H1 (cell line): ENCODE measurements at regions not wholly inside any gene's neighbourhood (a gene's known extent, or its start where the extent isn't known, plus 50 kb on each side); places are given as distances from the start of the nearest gene placed in this dataset.

ENCODE experiments used
- CTCF ChIA-PET: fragments of 300-600 bp; sonication (Branson Sonifier 250); formaldehyde crosslinking; loops from one replicate; lab custom pipeline; 2021; ENCODE audit not compliant: partially characterized antibody; lab: Charles Lee
- POLR2A ChIA-PET: fragments of 300-600 bp; sonication (Branson Sonifier 250); formaldehyde crosslinking; loops from one replicate; lab custom pipeline; 2021; ENCODE audit warnings: inconsistent platforms; ENCODE audit not compliant: partially characterized antibody; lab: Charles Lee
- DNase-seq, 2 experiments: peaks; one replicate each; pipeline versions ENCODE4 v3.0.0 to v3.0.0-alpha.2; 2010 to 2022; ENCODE audit warnings: low spot score in 2 of 2, low read depth in 1 of 2, mixed read lengths in 1 of 2
- FAIRE-seq: peaks from 2 replicates; lab custom pipeline; 2011; peaks lifted over from hg19 to GRCh38; lab: Jason Lieb, UNC
- H2AFZ ChIP-seq: 2 replicates; pipeline ENCODE4 v1.8.1; 2012; ENCODE audit warnings: low read length, inconsistent platforms
- H2AK5ac ChIP-seq: 2 replicates; pipeline ENCODE4 v1.6.1; 2013; ENCODE audit warnings: low read depth, low read length
- H2BK120ac ChIP-seq: replicated peaks from 2 replicates; pipeline ENCODE3; 2013; ENCODE audit warnings: low read depth, low read length, inconsistent platforms
- H2BK12ac ChIP-seq: 2 replicates; pipeline ENCODE4 v1.6.1; 2013; ENCODE audit warnings: low read depth, low read length
- H2BK15ac ChIP-seq: 2 replicates; pipeline ENCODE4 v1.6.1; 2013; ENCODE audit warnings: low read length
- H2BK20ac ChIP-seq: 2 replicates; pipeline ENCODE4 v1.6.1; 2013; ENCODE audit warnings: low read length
- H2BK5ac ChIP-seq: 2 replicates; pipeline ENCODE4 v1.6.1; 2013; ENCODE audit warnings: low read depth, low read length
- H3K14ac ChIP-seq: 2 replicates; pipeline ENCODE4 v1.6.1; 2013; ENCODE audit warnings: inconsistent platforms; ENCODE audit not compliant: insufficient read length
- H3K18ac ChIP-seq: 2 replicates; pipeline ENCODE4 v1.6.1; 2013; ENCODE audit warnings: low read length; ENCODE audit errors: extremely low read depth
- H3K23ac ChIP-seq: 2 replicates; pipeline ENCODE4 v1.6.1; 2013; ENCODE audit warnings: inconsistent platforms; ENCODE audit not compliant: insufficient read length
- H3K23me2 ChIP-seq: 2 replicates; pipeline ENCODE4 v1.6.1; 2013; ENCODE audit warnings: low read depth, low read length
- H3K27ac ChIP-seq: 2 replicates; pipeline ENCODE4 v1.6.1; 2011; ENCODE audit warnings: low read depth, low read length, inconsistent platforms
- H3K27me3 ChIP-seq, 4 experiments: replicated peaks in 1 of 4; 1 replicate in 1 of 4; 2 replicates in 3 of 4; pipeline versions ENCODE4 v1.6.1 to v1.8.1; 2011 to 2013; ENCODE audit warnings: low read length in 3 of 4, mild to moderate bottlenecking in 3 of 4, inconsistent platforms in 2 of 4, mixed read lengths in 2 of 4, moderate library complexity in 1 of 4; ENCODE audit not compliant: control insufficient read depth in 3 of 4, insufficient read depth in 3 of 4; ENCODE audit errors: extremely low read depth in 1 of 4
- H3K36me3 ChIP-seq, 4 experiments: 2 replicates each; pipeline versions ENCODE4 v1.6.1 to v1.8.1; 2011 to 2013; ENCODE audit warnings: mild to moderate bottlenecking in 4 of 4, low read length in 3 of 4, moderate library complexity in 2 of 4, control low read depth in 1 of 4, inconsistent platforms in 1 of 4; ENCODE audit not compliant: insufficient read depth in 4 of 4, control insufficient read depth in 2 of 4
- H3K4ac ChIP-seq: replicated peaks from 2 replicates; pipeline ENCODE3; 2013; ENCODE audit warnings: low read length, low read depth, mixed read lengths, inconsistent platforms; ENCODE audit not compliant: insufficient read length
- H3K4me1 ChIP-seq, 4 experiments: replicated peaks in 1 of 4; 1 replicate in 1 of 4; 2 replicates in 3 of 4; pipeline versions ENCODE4 v1.6.1 to v1.8.1; 2011 to 2013; ENCODE audit warnings: low read length in 3 of 4, inconsistent platforms in 2 of 4, mixed read lengths in 1 of 4; ENCODE audit not compliant: insufficient read depth in 4 of 4, control insufficient read depth in 3 of 4
- H3K4me2 ChIP-seq, 2 experiments: 2 replicates each; pipeline versions ENCODE4 v1.6.1 to v1.8.1; 2011 to 2013; ENCODE audit warnings: low read depth in 2 of 2, low read length in 2 of 2, control low read depth in 1 of 2, inconsistent platforms in 1 of 2, mild to moderate bottlenecking in 1 of 2; ENCODE audit not compliant: insufficient read depth in 1 of 2
- H3K4me3 ChIP-seq, 4 experiments: fragments of 200-600, 300-600 bp in 1 of 4; sonication (generic), shearing (Covaris generic), sonication (Bioruptor Twin) in 1 of 4; 2 replicates each; pipeline versions ENCODE4 v1.5.1 to v1.8.1; 2011 to 2016; ENCODE audit warnings: low read length in 4 of 4, low read depth in 3 of 4, control low read depth in 2 of 4, inconsistent platforms in 2 of 4, mild to moderate bottlenecking in 2 of 4, mixed read lengths in 1 of 4, moderate library complexity in 1 of 4; ENCODE audit not compliant: insufficient read depth in 2 of 4; ENCODE audit errors: extremely low read depth in 1 of 4
- H3K56ac ChIP-seq: replicated peaks from 2 replicates; pipeline ENCODE3; 2013; ENCODE audit warnings: low read depth, mild to moderate bottlenecking, mixed read lengths, low read length, inconsistent platforms; ENCODE audit not compliant: insufficient read length
- H3K79me1 ChIP-seq: 2 replicates; pipeline ENCODE4 v1.6.1; 2013; ENCODE audit warnings: low read depth, low read length, control low read depth
- H3K79me2 ChIP-seq, 2 experiments: 2 replicates each; pipeline versions ENCODE4 v1.6.1 to v1.8.1; 2012 to 2013; ENCODE audit warnings: low read length in 2 of 2, mild to moderate bottlenecking in 2 of 2, inconsistent platforms in 1 of 2; ENCODE audit not compliant: insufficient read depth in 2 of 2, control insufficient read depth in 1 of 2
- H3K9ac ChIP-seq, 4 experiments: replicated peaks in 1 of 4; 1 replicate in 1 of 4; 2 replicates in 3 of 4; pipeline versions ENCODE4 v1.6.1 to v1.8.1; 2011 to 2013; ENCODE audit warnings: low read depth in 3 of 4, low read length in 3 of 4, control low read depth in 2 of 4, mild to moderate bottlenecking in 2 of 4, moderate library complexity in 2 of 4, inconsistent platforms in 1 of 4; ENCODE audit errors: extremely low read depth in 1 of 4
- H3K9me3 ChIP-seq, 2 experiments: 2 replicates each; pipeline versions ENCODE4 v1.6.1 to v1.8.1; 2012 to 2013; ENCODE audit warnings: mild to moderate bottlenecking in 2 of 2, moderate library complexity in 2 of 2, control low read depth in 1 of 2, inconsistent platforms in 1 of 2, low read depth in 1 of 2, low read length in 1 of 2, mixed read lengths in 1 of 2; ENCODE audit not compliant: insufficient read depth in 2 of 2
- H4K20me1 ChIP-seq, 2 experiments: replicated peaks in 1 of 2; 2 replicates each; pipeline versions ENCODE3 to v1.8.1; 2011 to 2013; ENCODE audit warnings: inconsistent platforms in 2 of 2, low read length in 2 of 2, mild to moderate bottlenecking in 1 of 2; ENCODE audit not compliant: insufficient read depth in 2 of 2, control insufficient read depth in 1 of 2
- H4K5ac ChIP-seq: 2 replicates; pipeline ENCODE4 v1.6.1; 2013; ENCODE audit warnings: low read length, low read depth, mixed read lengths, inconsistent platforms; ENCODE audit not compliant: insufficient read length
- H4K8ac ChIP-seq: 2 replicates; pipeline ENCODE4 v1.8.0; 2013; ENCODE audit warnings: mild to moderate bottlenecking, moderate library complexity, low read length, inconsistent platforms; ENCODE audit not compliant: insufficient read depth; ENCODE audit errors: extremely low read depth
- H4K91ac ChIP-seq: replicated peaks from 2 replicates; pipeline ENCODE3; 2013; ENCODE audit warnings: low read length, mixed read lengths, inconsistent platforms; ENCODE audit not compliant: insufficient read length
- CHD1 ChIP-seq: IDR thresholded peaks from 2 replicates; pipeline ENCODE4 v1.6.1; 2012; ENCODE audit warnings: low read depth, low read length, improper control_type of control experiment
- CREB1 ChIP-seq: IDR thresholded peaks from 2 replicates; pipeline ENCODE4 v1.6.1; 2012; ENCODE audit warnings: inconsistent platforms
- CTBP2 ChIP-seq: IDR thresholded peaks from 2 replicates; pipeline ENCODE4 v1.7.0; 2011; ENCODE audit warnings: borderline replicate concordance, mild to moderate bottlenecking, moderate library complexity, mixed read lengths, low read length; ENCODE audit not compliant: insufficient read depth, insufficient read length
- E2F6 ChIP-seq: IDR thresholded peaks from 2 replicates; pipeline ENCODE4 v1.6.1; 2012; ENCODE audit warnings: inconsistent platforms
- EP300 ChIP-seq, 2 experiments: IDR thresholded peaks; 1 replicate in 1 of 2; 2 replicates in 1 of 2; pipeline ENCODE4 v1.6.1; 2011 to 2012; ENCODE audit warnings: low read depth in 2 of 2, low read length in 2 of 2, mild to moderate bottlenecking in 2 of 2, borderline replicate concordance in 1 of 2, inconsistent platforms in 1 of 2, moderate library complexity in 1 of 2
- KDM5A ChIP-seq: fragments of 200-600 bp; IDR thresholded peaks from 2 replicates; pipeline ENCODE4 v1.7.1; 2012; ENCODE audit warnings: mild to moderate bottlenecking, low read length, inconsistent platforms, mixed read lengths
- RBBP5 ChIP-seq: IDR thresholded peaks from 2 replicates; pipeline ENCODE4 v1.7.1; 2012; ENCODE audit warnings: low read depth, mild to moderate bottlenecking, inconsistent platforms, low read length, moderate library complexity, borderline replicate concordance
- RNF2 ChIP-seq: fragments of 200-900, 300-1000 bp; sonication (generic); IDR thresholded peaks from 2 replicates; pipeline ENCODE4 v1.7.1; 2016; ENCODE audit warnings: borderline replicate concordance, low read depth, mild to moderate bottlenecking, antibody characterized with exemption, low read length; ENCODE audit not compliant: poor library complexity, severe bottlenecking; ENCODE audit errors: missing control alignments
- RXRA ChIP-seq: IDR thresholded peaks from 2 replicates; pipeline ENCODE4 v1.6.1; 2011; ENCODE audit warnings: low read depth, mild to moderate bottlenecking, low read length, moderate library complexity; ENCODE audit not compliant: insufficient read depth
- SP1 ChIP-seq: IDR thresholded peaks from 2 replicates; pipeline ENCODE4 v1.6.1; 2011; ENCODE audit warnings: low read depth, low read length
- SP2 ChIP-seq: IDR thresholded peaks from 2 replicates; pipeline ENCODE4 v1.6.1; 2012; ENCODE audit warnings: mild to moderate bottlenecking, low read length, inconsistent platforms
- WGBS, 2 experiments: shearing (Covaris generic) in 1 of 2; methylation state at CpG; one replicate each; pipeline versions ENCODE4 v1.1.6 to v1.1.7; 2013 to 2015; ENCODE audit warnings: low lambda C conversion rate in 2 of 2, mixed read lengths in 2 of 2, inconsistent platforms in 1 of 2, low coverage in 1 of 2, missing lambda C conversion rate in 1 of 2; ENCODE audit not compliant: insufficient replicate concordance in 2 of 2, insufficient coverage in 1 of 2, insufficient read length in 1 of 2; ENCODE audit errors: extremely low coverage in 1 of 2, missing lambda C conversion rate in 1 of 2; 5-methylcytosine and 5-hydroxymethylcytosine counted together

- no peak overlapping the region for H3K56ac ChIP-seq
- no peak overlapping the region for H3K27ac ChIP-seq
- no peaks in the 10 kb centered on the region for H3K27me3 ChIP-seq
- no peaks in the 10 kb centered on the region; the same call in 1 of the 2 replicates for H3K23me2 ChIP-seq
- H2BK15ac ChIP-seq: no peak overlapping the region
- no peak overlapping the region for H3K23ac ChIP-seq
- POLR2A ChIA-PET: no interaction called here
- no peak overlapping the region for H3K14ac ChIP-seq
- H2AFZ ChIP-seq: no peak overlapping the region
- H3K4ac ChIP-seq: no peak overlapping the region
- no peak overlapping the region for H4K8ac ChIP-seq
- no peak overlapping the region for H3K4me2 ChIP-seq
- no peak for DNase-seq
- no peaks in the 10 kb centered on the region for H3K36me3 ChIP-seq
- no peak overlapping the region for H3K4me3 ChIP-seq
- no peak overlapping the region for H3K9ac ChIP-seq
- no peaks in the 10 kb centered on the region for H3K79me1 ChIP-seq
- no peaks in the 10 kb centered on the region for H3K79me2 ChIP-seq
- H3K18ac ChIP-seq: no peak overlapping the region
- CTCF ChIA-PET: interaction anchor here (1.8 kb wide), 1 partner anchor 74 kb away, joined by 5 read pairs; no protein-coding TSS in a partner anchor
- H4K20me1 ChIP-seq: no peaks in the 10 kb centered on the region
- H2BK5ac ChIP-seq: no peak overlapping the region
- no peak overlapping the region for H2AK5ac ChIP-seq
- H4K91ac ChIP-seq: no peak overlapping the region
- no peak for FAIRE-seq
- H3K9me3 ChIP-seq: no peaks in the 10 kb centered on the region
- H2BK20ac ChIP-seq: no peak overlapping the region
- TF ChIP-seq RNF2: no peak
- no peak for TF ChIP-seq RXRA
- TF ChIP-seq SP1: no peak
- TF ChIP-seq EP300 (IDR thresholded peaks at IDR 0.05; ENCODE audit: borderline replicate concordance in 1 of 2, low read depth in 2 of 2, low read length in 2 of 2): no peak
- no peak for TF ChIP-seq SP2
- no peak for TF ChIP-seq KDM5A
- TF ChIP-seq CTBP2: no peak
- no peak for TF ChIP-seq E2F6
- no peak for TF ChIP-seq RBBP5
- TF ChIP-seq CHD1: no peak
- TF ChIP-seq CREB1: no peak
- H2BK12ac ChIP-seq: no peak overlapping the region
- no peak overlapping the region for H2BK120ac ChIP-seq
- H4K5ac ChIP-seq: no peak overlapping the region
- no peaks in the 10 kb centered on the region for H3K4me1 ChIP-seq
- WGBS, 2 experiments: 95% methylated on average over 1 of the region's 1 CpG; no CpG with 5 or more reads in 1 of the 2 experiments
Measured at GRCh38 chr2:22282220-22282619, 1102.8 kb upstream of the KLHL29 start.
